ENCODE measurements at regions not wholly inside any gene's neighbourhood (a gene's known extent, or its start where the extent isn't known, plus 50 kb on each side); places are given as distances from the start of the nearest gene placed in this dataset.
A peak's percentile ranks its signal among the peaks of the same experiment; 100 is the strongest.
"Not testable (repeated sequence)": the region's sequence is repeated elsewhere in the genome, so short reads cannot be mapped to it uniquely, and the experiment has no call there.

DNA sequence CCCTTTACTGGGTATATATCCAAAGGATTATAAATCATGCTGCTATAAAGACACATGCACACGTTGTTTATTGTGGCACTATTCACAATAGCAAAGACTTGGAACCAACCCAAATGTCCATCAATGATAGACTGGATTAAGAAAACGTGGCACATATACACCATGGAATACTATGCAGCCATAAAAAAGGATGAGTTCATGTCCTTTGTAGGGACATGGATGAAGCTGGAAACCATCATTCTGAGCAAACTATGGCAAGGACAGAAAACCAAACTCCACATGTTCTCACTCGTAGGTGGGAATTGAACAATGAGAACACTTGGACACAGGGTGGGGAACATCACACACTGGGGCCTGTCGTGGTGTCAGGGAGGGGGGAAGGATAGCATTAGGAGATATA lies 59.2 kb downstream of the CXorf49B start:
- DNase-seq (ENCODE audit: low read depth, low spot score); POLR2A ChIA-PET; CTCF ChIA-PET; H3K4me3 ChIP-seq (ENCODE audit: low read depth, low read length): not testable (repeated sequence)

- TF ChIP-seq CTCF (IDR thresholded peaks at IDR 0.05; ENCODE audit: insufficient read depth, low read length, missing control alignments), result no peak
- ChIA-PET CTCF (no interaction called here), POLR2A (no interaction called here)
- DNase-seq (ENCODE audit: low read depth, low spot score), result no peak
- no peak overlapping the region for H3K4me3 ChIP-seq (ENCODE audit: low read depth, low read length)
These were observed 60.4 kb downstream of the CXorf49B start for GRCh38 chrX:71823391-71824057.

GRCh38 chrX:71828086-71828485 lies 64.9 kb downstream of the CXorf49B start:
- DNase-seq (ENCODE audit: low read depth, low spot score), result no peak
- TF ChIP-seq CTCF (IDR thresholded peaks at IDR 0.05; ENCODE audit: insufficient read depth, low read length, missing control alignments), result no peak
- no peak overlapping the region for H3K4me3 ChIP-seq (ENCODE audit: low read depth, low read length)
- CTCF ChIA-PET, result no interaction called here
- POLR2A ChIA-PET, result no interaction called here

GRCh38 chrX:71838092-71838491 lies 72.6 kb upstream of the NHSL2 start:
- POLR2A ChIA-PET; H3K4me3 ChIP-seq (ENCODE audit: low read depth, low read length); DNase-seq (ENCODE audit: low read depth, low spot score): not testable (repeated sequence)
- CTCF ChIA-PET, result interaction anchor here (1.0 kb wide), 1 partner anchor 22 kb away, joined by 3 read pairs; no protein-coding TSS in a partner anchor

DNA sequence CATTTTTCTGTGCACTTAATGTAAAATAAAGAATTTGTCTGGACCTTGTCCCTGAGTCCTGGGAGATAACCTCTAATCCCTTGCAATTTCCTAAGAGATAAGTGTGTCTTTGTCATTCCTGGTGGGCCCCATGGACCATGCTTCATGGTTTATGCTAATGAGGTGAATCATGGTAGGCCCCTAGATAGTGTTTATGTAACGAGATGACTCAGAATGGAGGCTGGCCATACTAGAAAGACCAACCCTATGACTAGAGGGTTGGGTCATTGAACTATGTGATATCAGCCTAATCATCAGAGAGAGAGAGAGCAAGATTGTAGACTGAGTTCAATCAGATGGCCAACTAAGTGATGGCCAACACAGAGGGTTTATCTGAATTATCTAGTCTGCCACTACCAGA lies 64.2 kb upstream of the NHSL2 start:
- no peak overlapping the region for H3K4me3 ChIP-seq (ENCODE audit: low read depth, low read length)
- DNase-seq (ENCODE audit: low read depth, low spot score), result no peak
- CTCF ChIA-PET, result no interaction called here
- no peak for TF ChIP-seq CTCF (IDR thresholded peaks at IDR 0.05; ENCODE audit: insufficient read depth, low read length, missing control alignments)
- POLR2A ChIA-PET, result no interaction called here

DNA sequence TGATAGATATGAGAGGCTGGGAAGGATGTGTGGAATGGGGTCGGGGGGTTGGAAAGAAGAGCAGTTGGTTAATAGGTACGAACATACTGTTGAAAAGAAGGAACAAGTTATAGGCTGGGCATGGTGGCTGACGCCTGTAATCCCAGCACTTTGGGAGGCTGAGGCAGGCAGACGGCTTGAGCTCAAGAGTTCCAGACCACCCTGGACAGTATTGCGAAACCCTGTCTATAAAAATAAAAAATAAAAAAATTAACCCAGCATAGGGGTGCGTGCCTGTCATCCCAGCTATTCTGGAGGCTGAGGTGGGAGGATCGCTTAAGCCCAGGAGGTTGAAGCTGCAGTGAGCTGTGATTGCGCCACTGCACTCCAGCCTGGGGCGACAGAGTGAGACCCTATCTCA lies 58.5 kb upstream of the NHSL2 start:
- no peak for DNase-seq (ENCODE audit: low read depth, low spot score)
- CTCF ChIA-PET, result no interaction called here
- POLR2A ChIA-PET, result no interaction called here
- TF ChIP-seq CTCF (IDR thresholded peaks at IDR 0.05; ENCODE audit: insufficient read depth, low read length, missing control alignments), result no peak
- no peak overlapping the region for H3K4me3 ChIP-seq (ENCODE audit: low read depth, low read length)

DNA sequence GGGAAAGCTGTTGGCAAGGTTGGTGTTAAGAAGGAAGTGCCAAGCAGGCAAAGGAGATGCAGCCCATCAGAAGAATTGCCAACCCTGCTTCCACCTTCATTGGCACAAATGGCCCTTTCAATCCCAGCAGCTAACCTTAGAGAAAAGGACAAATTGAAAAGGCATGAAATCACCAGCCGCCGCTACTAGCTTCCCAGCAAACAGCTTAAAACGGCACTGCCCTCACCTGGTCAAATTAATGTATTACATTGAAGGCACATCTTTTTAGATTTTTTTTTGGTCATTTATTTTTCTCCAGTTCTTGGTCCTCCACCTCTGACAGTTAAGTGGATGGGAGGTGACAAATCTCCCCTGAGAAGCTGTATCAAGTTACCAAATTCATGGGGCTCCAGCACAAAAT lies 51.0 kb upstream of the NHSL2 start:
- ChIA-PET CTCF (interaction anchor here (0.8 to 1.9 kb wide), 10 partner anchors 10 to 273 kb away, joined by 3 to 9 read pairs (median 4); no protein-coding TSS in a partner anchor), POLR2A (no interaction called here)
- no peak for DNase-seq (ENCODE audit: low read depth, low spot score)
- H3K4me3 ChIP-seq (ENCODE audit: low read depth, low read length), result no peak overlapping the region
- TF ChIP-seq CTCF (IDR thresholded peaks at IDR 0.05; ENCODE audit: insufficient read depth, low read length, missing control alignments), result peak; percentile 40

All from AG04449 (cell line).